OCI-LY3 (cell line): ENCODE measurements at regions not wholly inside any gene's neighbourhood (a gene's known extent, or its start where the extent isn't known, plus 50 kb on each side); places are given as distances from the start of the nearest gene placed in this dataset.

Source experiments
- H2AFZ ChIP-seq: fragments of 200-600, 300-600 bp; shearing (Covaris generic); 2 replicates; pipeline ENCODE4 v1.6.0; 2014; ENCODE audit warnings: antibody characterized with exemption, low read depth, low read length
- H3K27ac ChIP-seq: fragments of 200-600, 300-600 bp; sonication (generic); 2 replicates; pipeline ENCODE4 v1.5.1; 2014; ENCODE audit warnings: mild to moderate bottlenecking, low read length, moderate library complexity, mixed read lengths
- H3K27me3 ChIP-seq: fragments of 200-600, 300-600 bp; sonication (generic); 2 replicates; pipeline ENCODE4 v1.6.1; 2014; ENCODE audit warnings: low read depth, low read length, mixed read lengths
- H3K36me3 ChIP-seq: fragments of 200-600, 300-600 bp; sonication (generic); replicated peaks from 2 replicates; pipeline ENCODE3; 2014; ENCODE audit warnings: low read depth, low read length, mixed read lengths
- H3K4me1 ChIP-seq: fragments of 300-600, 200-600 bp; sonication (generic); 2 replicates; pipeline ENCODE4 v1.6.1; 2014; ENCODE audit warnings: low read length, mixed read lengths
- H3K4me2 ChIP-seq: fragments of 200-600, 300-600 bp; sonication (generic); 2 replicates; pipeline ENCODE4 v1.6.1; 2014; ENCODE audit warnings: low read length, mixed read lengths
- H3K4me3 ChIP-seq: fragments of 300-600, 200-600 bp; sonication (generic); 2 replicates; pipeline ENCODE4 v1.5.1; 2014; ENCODE audit warnings: antibody characterized with exemption, mild to moderate bottlenecking, low read length, moderate library complexity
- H3K79me2 ChIP-seq: fragments of 300-600, 200-600 bp; shearing (Covaris generic); 2 replicates; pipeline ENCODE4 v1.6.1; 2014; ENCODE audit warnings: mild to moderate bottlenecking, low read length, mixed read lengths
- H3K9ac ChIP-seq: fragments of 300-600, 200-600 bp; shearing (Covaris generic); 2 replicates; pipeline ENCODE4 v1.6.0; 2014; ENCODE audit warnings: mild to moderate bottlenecking, low read length, moderate library complexity
- H3K9me3 ChIP-seq: fragments of 200-600, 300-600 bp; shearing (Covaris generic); 2 replicates; pipeline ENCODE4 v1.6.1; 2014; ENCODE audit warnings: low read length, mixed read lengths; ENCODE audit not compliant: insufficient read depth
- H4K20me1 ChIP-seq: fragments of 200-600, 300-600 bp; sonication (generic); 2 replicates; pipeline ENCODE4 v1.6.1; 2016; ENCODE audit warnings: low read length, mixed read lengths; ENCODE audit not compliant: insufficient read depth
- EZH2phosphoT487 ChIP-seq: fragments of 200-600 bp; shearing (Covaris generic); IDR thresholded peaks from 2 replicates; pipeline ENCODE4 v1.6.1; 2018; ENCODE audit warnings: antibody characterized with exemption, mixed run types, low read depth
- TF ChIP-seq, protein P1 (sequence below): fragments of 200-600, 300-600 bp; sonication (generic); IDR thresholded peaks from 2 replicates; pipeline ENCODE4 v1.5.1; 2014; ENCODE audit warnings: antibody characterized with exemption, low read length, low read depth

DNA sequence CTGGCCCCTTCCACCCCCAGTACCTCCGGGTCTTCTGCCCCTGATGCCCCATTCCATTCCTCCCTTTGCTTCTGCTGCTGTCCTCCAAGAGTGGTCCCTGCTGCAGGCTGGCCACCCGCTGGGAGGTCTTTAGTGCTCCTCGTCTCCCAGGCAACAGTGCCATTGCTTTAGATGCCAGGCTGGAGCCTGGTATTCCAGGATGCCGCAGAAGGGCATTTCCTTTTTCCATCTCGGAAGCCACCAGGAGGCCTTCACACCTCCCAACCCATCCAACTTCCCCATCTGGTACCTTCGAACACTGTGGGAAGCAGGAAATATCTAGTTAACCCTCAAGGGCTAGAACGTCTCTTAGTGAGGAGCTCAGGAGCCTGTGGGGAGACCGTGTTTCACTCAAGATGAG lies 92.9 kb upstream of the DUSP5 start:
- no peaks in the 10 kb centered on the region for H3K27me3 ChIP-seq
- peaks cover 21% of the 10 kb centered on the region for H3K4me1 ChIP-seq
- no peak overlapping the region for H3K4me3 ChIP-seq
- H3K27ac ChIP-seq, result no peak overlapping the region
- no peak overlapping the region for H2AFZ ChIP-seq
- H4K20me1 ChIP-seq, result no peaks in the 10 kb centered on the region
- H3K9ac ChIP-seq, result no peak overlapping the region
- H3K4me2 ChIP-seq, result no peak overlapping the region
- no peaks in the 10 kb centered on the region for H3K36me3 ChIP-seq
- TF ChIP-seq EZH2phosphoT487, result no peak
- TF ChIP-seq, protein P1, sequence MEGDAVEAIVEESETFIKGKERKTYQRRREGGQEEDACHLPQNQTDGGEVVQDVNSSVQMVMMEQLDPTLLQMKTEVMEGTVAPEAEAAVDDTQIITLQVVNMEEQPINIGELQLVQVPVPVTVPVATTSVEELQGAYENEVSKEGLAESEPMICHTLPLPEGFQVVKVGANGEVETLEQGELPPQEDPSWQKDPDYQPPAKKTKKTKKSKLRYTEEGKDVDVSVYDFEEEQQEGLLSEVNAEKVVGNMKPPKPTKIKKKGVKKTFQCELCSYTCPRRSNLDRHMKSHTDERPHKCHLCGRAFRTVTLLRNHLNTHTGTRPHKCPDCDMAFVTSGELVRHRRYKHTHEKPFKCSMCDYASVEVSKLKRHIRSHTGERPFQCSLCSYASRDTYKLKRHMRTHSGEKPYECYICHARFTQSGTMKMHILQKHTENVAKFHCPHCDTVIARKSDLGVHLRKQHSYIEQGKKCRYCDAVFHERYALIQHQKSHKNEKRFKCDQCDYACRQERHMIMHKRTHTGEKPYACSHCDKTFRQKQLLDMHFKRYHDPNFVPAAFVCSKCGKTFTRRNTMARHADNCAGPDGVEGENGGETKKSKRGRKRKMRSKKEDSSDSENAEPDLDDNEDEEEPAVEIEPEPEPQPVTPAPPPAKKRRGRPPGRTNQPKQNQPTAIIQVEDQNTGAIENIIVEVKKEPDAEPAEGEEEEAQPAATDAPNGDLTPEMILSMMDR, result no peak
- no peaks in the 10 kb centered on the region for H3K79me2 ChIP-seq
- no peaks in the 10 kb centered on the region for H3K9me3 ChIP-seq

DNA sequence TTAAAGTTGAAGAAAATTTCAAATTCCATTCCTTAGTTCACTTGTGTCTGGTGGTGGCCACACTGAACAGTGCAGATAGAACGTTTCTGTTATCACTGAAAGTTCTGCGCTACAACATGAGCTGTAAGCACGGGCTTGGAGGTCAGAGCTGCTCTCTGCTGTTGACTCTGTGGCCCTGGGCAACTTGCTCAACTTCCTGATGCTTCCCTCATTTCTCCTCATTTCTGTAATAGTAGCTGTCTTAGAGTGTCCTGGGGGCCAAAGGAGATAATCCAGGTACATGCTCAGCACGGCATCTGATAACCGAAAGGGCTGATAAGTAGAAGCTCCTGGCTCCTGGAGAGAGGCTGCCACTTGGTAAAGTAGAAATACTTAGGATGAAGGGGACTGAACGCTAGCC lies 92.3 kb upstream of the DUSP5 start:
- Histone ChIP-seq H3K27ac (no peak overlapping the region), H3K79me2 (no peaks in the 10 kb centered on the region), H2AFZ (no peak overlapping the region), H4K20me1 (no peaks in the 10 kb centered on the region), H3K27me3 (no peaks in the 10 kb centered on the region), H3K4me3 (no peak overlapping the region), H3K4me1 (peaks cover 27% of the 10 kb centered on the region), H3K36me3 (no peaks in the 10 kb centered on the region), H3K4me2 (no peak overlapping the region), H3K9ac (no peak overlapping the region), H3K9me3 (no peaks in the 10 kb centered on the region)
- TF ChIP-seq, protein P1, result no peak
- no peak for TF ChIP-seq EZH2phosphoT487

DNA sequence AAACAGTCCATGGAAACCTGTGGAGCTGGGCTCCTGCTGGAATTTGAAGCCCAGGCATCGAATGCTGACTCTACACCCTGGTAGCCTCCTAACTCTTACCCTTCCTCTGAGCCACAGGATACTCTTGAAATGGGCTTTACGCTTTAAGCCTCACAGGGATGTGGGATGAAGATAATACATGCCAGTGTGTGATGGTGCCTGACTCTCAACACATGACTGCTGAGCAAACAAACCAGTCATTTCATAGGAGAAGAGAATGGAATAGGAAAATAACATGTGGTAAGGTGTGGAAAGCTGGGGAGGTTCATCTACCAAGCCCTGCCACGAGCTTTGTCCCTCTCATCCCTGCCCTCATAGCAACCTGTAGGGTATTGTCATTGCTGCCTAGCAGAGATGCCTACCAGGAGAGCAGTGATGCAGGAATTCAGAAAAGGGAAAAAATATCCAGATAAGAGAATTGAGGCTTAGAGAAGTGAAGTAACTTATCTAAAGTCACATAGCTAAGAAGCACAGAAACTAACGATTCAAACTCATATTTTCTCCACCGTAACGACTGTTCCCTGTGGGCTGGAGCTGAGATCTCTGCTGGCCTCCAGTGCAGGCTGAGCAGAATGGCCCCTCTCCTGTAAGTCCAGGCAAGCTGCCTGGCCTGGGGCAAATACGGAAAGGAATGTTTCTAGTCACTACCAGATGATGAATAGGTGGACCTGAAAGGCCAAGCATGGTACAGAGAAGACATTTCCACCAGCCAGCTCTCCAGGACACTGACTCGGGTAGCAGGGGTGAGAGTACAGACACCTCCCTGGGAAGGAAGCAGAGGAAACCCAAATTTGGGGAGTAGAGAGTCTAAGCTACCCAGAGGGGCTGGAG lies 90.2 kb upstream of the DUSP5 start:
- no peak for TF ChIP-seq EZH2phosphoT487
- TF ChIP-seq, protein P1, result no peak
- Histone ChIP-seq H3K27ac (no peak overlapping the region), H3K36me3 (no peaks in the 10 kb centered on the region), H3K79me2 (no peaks in the 10 kb centered on the region), H3K4me2 (no peak overlapping the region), H3K9me3 (no peaks in the 10 kb centered on the region), H3K4me3 (no peak overlapping the region), H3K27me3 (no peaks in the 10 kb centered on the region), H4K20me1 (no peaks in the 10 kb centered on the region), H2AFZ (no peak overlapping the region), H3K9ac (no peak overlapping the region), H3K4me1 (peaks cover 48% of the 10 kb centered on the region)

DNA sequence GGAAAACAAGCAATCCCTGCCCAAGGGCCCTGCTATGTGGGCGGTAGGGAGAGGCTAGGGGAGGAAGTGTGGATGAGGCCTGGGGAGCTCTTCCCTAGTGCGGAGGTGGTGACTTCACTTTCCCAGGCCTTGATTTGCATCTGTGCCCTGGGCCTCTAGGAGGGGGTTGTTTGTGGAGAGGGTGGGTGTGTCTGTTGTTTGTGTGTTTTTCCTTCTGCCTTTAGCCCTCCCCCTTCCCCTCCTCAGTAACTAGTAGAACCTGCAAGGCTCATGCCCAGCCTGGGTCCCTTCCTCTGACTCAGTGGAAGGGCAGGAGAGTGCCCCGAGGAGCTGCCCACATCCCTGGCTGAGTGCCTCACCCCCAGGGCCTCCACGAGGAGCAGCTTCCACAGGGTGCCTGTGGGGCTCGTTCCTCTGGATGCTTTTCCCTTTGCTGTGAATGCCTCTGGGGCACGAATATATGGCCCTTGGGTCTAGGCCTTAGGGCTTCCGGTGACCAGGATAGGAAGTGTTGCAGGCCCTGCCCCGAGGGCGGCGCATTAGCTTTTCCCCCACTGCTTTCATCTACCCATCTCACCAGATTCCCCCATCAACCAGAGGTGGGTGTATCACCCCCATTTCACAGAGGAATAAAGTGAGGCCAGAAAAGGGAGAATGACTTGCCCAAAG lies 89.4 kb upstream of the DUSP5 start:
- H3K4me2 ChIP-seq, result no peak overlapping the region
- no peak overlapping the region for H2AFZ ChIP-seq
- H3K9ac ChIP-seq, result no peak overlapping the region
- no peak overlapping the region for H3K27ac ChIP-seq
- no peaks in the 10 kb centered on the region for H3K27me3 ChIP-seq
- H3K9me3 ChIP-seq, result no peaks in the 10 kb centered on the region; the same call in 1 of the 2 replicates
- peaks cover 56% of the 10 kb centered on the region for H3K4me1 ChIP-seq
- H3K36me3 ChIP-seq, result no peaks in the 10 kb centered on the region
- no peak for TF ChIP-seq EZH2phosphoT487
- TF ChIP-seq, protein P1, result no peak
- no peaks in the 10 kb centered on the region for H4K20me1 ChIP-seq
- no peak overlapping the region for H3K4me3 ChIP-seq
- no peaks in the 10 kb centered on the region for H3K79me2 ChIP-seq
